ENCODE measurements at regions not wholly inside any gene's neighbourhood (a gene's known extent, or its start where the extent isn't known, plus 50 kb on each side); places are given as distances from the start of the nearest gene placed in this dataset.

- no peak for TF ChIP-seq EZH2phosphoT487 (IDR thresholded peaks at IDR 0.05; ENCODE audit: low read depth, severe bottlenecking, unreplicated experiment)
- no peak for TF ChIP-seq CTCF (IDR thresholded peaks at IDR 0.05; ENCODE audit: poor library complexity)
- TF ChIP-seq EZH2 (IDR thresholded peaks at IDR 0.05; ENCODE audit: borderline replicate concordance), result no peak
Measured at GRCh38 chr16:60945225-60945624, 1091.0 kb downstream of the CDH8 start.

Data from hepatocyte (in vitro differentiated cells).